H9 (cell line): ENCODE measurements at regions not wholly inside any gene's neighbourhood (a gene's known extent, or its start where the extent isn't known, plus 50 kb on each side); places are given as distances from the start of the nearest gene placed in this dataset.

Source experiments
- DNase-seq: peaks from one replicate; pipeline ENCODE4 v3.0.0-alpha.2; 2017
- H2AFZ ChIP-seq: one replicate; pipeline ENCODE4 v1.6.1; 2013; ENCODE audit warnings: mild to moderate bottlenecking, low read length, control low read depth, moderate library complexity
- H2AK5ac ChIP-seq: 2 replicates; pipeline ENCODE4 v1.6.1; 2013; ENCODE audit warnings: low read length, control low read depth, mixed read lengths; ENCODE audit not compliant: insufficient read length
- H2BK120ac ChIP-seq: one replicate; pipeline ENCODE4 v1.6.1; 2013; ENCODE audit warnings: low read depth, mild to moderate bottlenecking, low read length, control low read depth, inconsistent platforms; ENCODE audit not compliant: poor library complexity, severe bottlenecking
- H2BK12ac ChIP-seq: 2 replicates; pipeline ENCODE4 v1.6.1; 2013; ENCODE audit warnings: low read length, control low read depth, mixed read lengths, low read depth; ENCODE audit not compliant: insufficient read length
- H2BK15ac ChIP-seq: 2 replicates; pipeline ENCODE4 v1.6.1; 2013; ENCODE audit warnings: low read depth, low read length, control low read depth
- H2BK20ac ChIP-seq: one replicate; pipeline ENCODE4 v1.6.1; 2013; ENCODE audit warnings: low read depth, mild to moderate bottlenecking, low read length, control low read depth, inconsistent platforms; ENCODE audit not compliant: poor library complexity, severe bottlenecking
- H2BK5ac ChIP-seq: 2 replicates; pipeline ENCODE4 v1.6.1; 2013; ENCODE audit warnings: low read length, control low read depth, mixed read lengths; ENCODE audit not compliant: insufficient read length
- H3K14ac ChIP-seq: 2 replicates; pipeline ENCODE4 v1.6.1; 2013; ENCODE audit warnings: low read length, control low read depth; ENCODE audit not compliant: insufficient read depth
- H3K18ac ChIP-seq: 2 replicates; pipeline ENCODE4 v1.6.1; 2013; ENCODE audit warnings: low read depth, mild to moderate bottlenecking, mixed read lengths, low read length, control low read depth; ENCODE audit not compliant: insufficient read length
- H3K23ac ChIP-seq: 2 replicates; pipeline ENCODE4 v1.6.1; 2013; ENCODE audit warnings: low read length, control low read depth, mixed read lengths, low read depth; ENCODE audit not compliant: insufficient read length
- H3K23me2 ChIP-seq: 2 replicates; pipeline ENCODE4 v1.6.1; 2013; ENCODE audit warnings: low read depth, mild to moderate bottlenecking, mixed read lengths, low read length, control low read depth; ENCODE audit not compliant: insufficient read length, poor library complexity, severe bottlenecking
- H3K27ac ChIP-seq: 2 replicates; pipeline ENCODE4 v1.5.1; 2013; ENCODE audit warnings: low read length, control low read depth, mixed read lengths, low read depth; ENCODE audit not compliant: insufficient read length
- H3K27me3 ChIP-seq: 2 replicates; pipeline ENCODE4 v1.6.1; 2013; ENCODE audit warnings: low read length, control low read depth, inconsistent platforms; ENCODE audit not compliant: insufficient read depth
- H3K4ac ChIP-seq: 2 replicates; pipeline ENCODE4 v1.6.1; 2013; ENCODE audit warnings: low read depth, mild to moderate bottlenecking, control low read depth, inconsistent platforms, low read length, moderate library complexity
- H3K4me1 ChIP-seq: 2 replicates; pipeline ENCODE4 v1.6.1; 2013; ENCODE audit warnings: low read length, control low read depth, inconsistent platforms; ENCODE audit not compliant: insufficient read depth
- H3K4me2 ChIP-seq: 2 replicates; pipeline ENCODE4 v1.6.1; 2013; ENCODE audit warnings: low read length, control low read depth, mixed read lengths; ENCODE audit not compliant: insufficient read length, insufficient read depth
- H3K56ac ChIP-seq: 2 replicates; pipeline ENCODE4 v1.6.1; 2013; ENCODE audit warnings: low read depth, mild to moderate bottlenecking, mixed read lengths, low read length, control low read depth; ENCODE audit not compliant: insufficient read length
- H3K79me1 ChIP-seq: 2 replicates; pipeline ENCODE4 v1.6.1; 2013; ENCODE audit warnings: low read depth, mild to moderate bottlenecking, moderate library complexity, low read length, control low read depth, inconsistent platforms; ENCODE audit not compliant: insufficient read depth, poor library complexity, severe bottlenecking
- H3K79me2 ChIP-seq: 2 replicates; pipeline ENCODE4 v1.6.1; 2013; ENCODE audit warnings: low read length, control low read depth, inconsistent platforms; ENCODE audit not compliant: insufficient read depth
- H3K9ac ChIP-seq: 2 replicates; pipeline ENCODE4 v1.6.1; 2013; ENCODE audit warnings: low read length, control low read depth, mixed read lengths; ENCODE audit not compliant: insufficient read length; ENCODE audit errors: extremely low read depth
- H3K9me3 ChIP-seq: one replicate; pipeline ENCODE4 v1.6.1; 2013; ENCODE audit warnings: low read depth, low read length, inconsistent platforms; ENCODE audit not compliant: control insufficient read depth
- H3T11ph ChIP-seq: one replicate; pipeline ENCODE4 v1.6.1; 2013; ENCODE audit warnings: mild to moderate bottlenecking, low read length, control low read depth, inconsistent platforms
- H4K20me1 ChIP-seq: one replicate; pipeline ENCODE4 v1.6.1; 2013; ENCODE audit not compliant: control insufficient read depth, insufficient read length, insufficient read depth
- H4K5ac ChIP-seq: 2 replicates; pipeline ENCODE4 v1.6.1; 2013; ENCODE audit warnings: low read depth, mild to moderate bottlenecking, mixed read lengths, low read length, control low read depth; ENCODE audit not compliant: insufficient read length
- H4K8ac ChIP-seq: replicated peaks from 2 replicates; pipeline ENCODE4 v1.6.1; 2013; ENCODE audit warnings: low read length, control low read depth, mixed read lengths, low read depth; ENCODE audit not compliant: insufficient read length
- H4K91ac ChIP-seq: 2 replicates; pipeline ENCODE4 v1.6.1; 2013; ENCODE audit warnings: low read depth, mild to moderate bottlenecking, moderate library complexity, mixed read lengths, low read length, control low read depth; ENCODE audit not compliant: insufficient read length
- H3K27ac Mint-ChIP-seq, 3 experiments: 2 replicates in 2 of 3; 3 replicates in 1 of 3; pipeline ENCODE4 v1.8.0; 2020 to 2021; ENCODE audit warnings: mixed read lengths in 3 of 3, mild to moderate bottlenecking in 1 of 3, moderate library complexity in 1 of 3
- H3K27me3 Mint-ChIP-seq: 2 replicates; pipeline ENCODE4 v1.8.0; 2021; ENCODE audit warnings: low read depth, mild to moderate bottlenecking, moderate library complexity, mixed read lengths
- H3K36me3 Mint-ChIP-seq, 3 experiments: 2 replicates in 2 of 3; 3 replicates in 1 of 3; pipeline ENCODE4 v1.8.0; 2020 to 2021; ENCODE audit warnings: low read depth in 3 of 3, mixed read lengths in 3 of 3; ENCODE audit not compliant: insufficient read depth in 1 of 3
- H3K4me1 Mint-ChIP-seq, 2 experiments: 2 replicates each; pipeline ENCODE4 v1.8.0; 2020; ENCODE audit warnings: mixed read lengths in 2 of 2
- H3K4me3 Mint-ChIP-seq, 2 experiments: 2 replicates in 1 of 2; 3 replicates in 1 of 2; pipeline ENCODE4 v1.8.0; 2020 to 2021; ENCODE audit warnings: mild to moderate bottlenecking in 2 of 2, mixed read lengths in 2 of 2, moderate library complexity in 1 of 2
- H3K9me3 Mint-ChIP-seq, 2 experiments: 2 replicates in 1 of 2; 3 replicates in 1 of 2; pipeline ENCODE4 v1.8.0; 2020; ENCODE audit warnings: mild to moderate bottlenecking in 2 of 2, mixed read lengths in 2 of 2, moderate library complexity in 1 of 2
- CTCF ChIP-seq: fragments of 200-600 bp; sonication (generic); conservative IDR thresholded peaks from 3 replicates; pipeline ENCODE4 v1.8.0; 2021; ENCODE audit warnings: antibody characterized with exemption, mild to moderate bottlenecking
- WGBS: extraction: QIAGEN DNeasy Blood & Tissue Kit; methylation state at CpG from one replicate; pipeline ENCODE4 v1.1.7; 2013; ENCODE audit warnings: missing lambda C conversion rate, low lambda C conversion rate, mixed read lengths; ENCODE audit not compliant: insufficient read length; ENCODE audit errors: extremely low coverage; 5-methylcytosine and 5-hydroxymethylcytosine counted together

GRCh38 chr6:74289884-74290283 is 593.9 kb downstream of the CD109 start:
- Histone ChIP-seq H3K79me1 (no peaks in the 10 kb centered on the region), H2BK20ac (no peak overlapping the region), H3K18ac (no peak overlapping the region), H2AK5ac (no peak overlapping the region), H3K4ac (no peak overlapping the region), H2BK12ac (no peak overlapping the region), H3K23ac (no peak overlapping the region), H2BK120ac (no peak overlapping the region), H3K4me1 (no peaks in the 10 kb centered on the region), H4K20me1 (no peaks in the 10 kb centered on the region), H3K27ac (no peak overlapping the region), H3K14ac (no peak overlapping the region), H4K91ac (no peak overlapping the region), H2AFZ (no peak overlapping the region), H3K79me2 (no peaks in the 10 kb centered on the region), H3K9ac (no peak overlapping the region), H4K5ac (no peak overlapping the region), H3K27me3 (no peaks in the 10 kb centered on the region), H3T11ph (no peak overlapping the region), H3K9me3 (no peaks in the 10 kb centered on the region), H2BK15ac (no peak overlapping the region), H2BK5ac (no peak overlapping the region), H3K4me2 (no peak overlapping the region), H3K23me2 (no peaks in the 10 kb centered on the region), H3K56ac (no peak overlapping the region), H4K8ac (no peak overlapping the region)
- no peak overlapping the region for H3K27ac Mint-ChIP-seq
- H3K9me3 Mint-ChIP-seq = peaks cover 3 to 4% of the 10 kb centered on the region in 2 experiments; a peak in 3 of 5 replicates
- peaks cover 0 to 8% (median 2%) of the 10 kb centered on the region in 3 experiments; a peak in 2 of 7 replicates for H3K36me3 Mint-ChIP-seq
- H3K4me1 Mint-ChIP-seq = no peaks in the 10 kb centered on the region
- WGBS = no CpG with 5 or more reads among the region's 3 CpGs
- DNase-seq = no peak
- no peak for TF ChIP-seq CTCF
- H3K4me3 Mint-ChIP-seq = no peak overlapping the region
- H3K27me3 Mint-ChIP-seq = no peaks in the 10 kb centered on the region
